Suprapubic skin (tissue), 4 donors: ENCODE measurements at regions not wholly inside any gene's neighbourhood (a gene's known extent, or its start where the extent isn't known, plus 50 kb on each side); places are given as distances from the start of the nearest gene placed in this dataset.

Experiments
- CTCF ChIP-seq, 2 donors: fragments of 200-600 bp in 1 of 2; fragments of 450-650 bp in 1 of 2; sonication (generic) in 1 of 2; IDR thresholded peaks; one replicate each; pipeline ENCODE4 v1.5.1; 2016 to 2019; ENCODE audit warnings: antibody characterized with exemption in 2 of 2, mild to moderate bottlenecking in 1 of 2, moderate library complexity in 1 of 2
- EP300 ChIP-seq: sonication (generic); formaldehyde crosslinking; IDR thresholded peaks from one replicate; pipeline ENCODE4 v1.6.1; 2017; ENCODE audit warnings: antibody characterized with exemption
- POLR2A ChIP-seq, 2 donors: fragments of 450-650 bp; IDR thresholded peaks; one replicate each; pipeline ENCODE4 v1.6.1; 2017; ENCODE audit warnings: antibody characterized with exemption in 2 of 2, mild to moderate bottlenecking in 2 of 2, moderate library complexity in 2 of 2
- POLR2AphosphoS5 ChIP-seq, 3 donors: sonication (generic); formaldehyde crosslinking; IDR thresholded peaks; one replicate each; pipeline ENCODE4 v1.6.1; 2017; ENCODE audit warnings: antibody characterized with exemption in 3 of 3

DNA sequence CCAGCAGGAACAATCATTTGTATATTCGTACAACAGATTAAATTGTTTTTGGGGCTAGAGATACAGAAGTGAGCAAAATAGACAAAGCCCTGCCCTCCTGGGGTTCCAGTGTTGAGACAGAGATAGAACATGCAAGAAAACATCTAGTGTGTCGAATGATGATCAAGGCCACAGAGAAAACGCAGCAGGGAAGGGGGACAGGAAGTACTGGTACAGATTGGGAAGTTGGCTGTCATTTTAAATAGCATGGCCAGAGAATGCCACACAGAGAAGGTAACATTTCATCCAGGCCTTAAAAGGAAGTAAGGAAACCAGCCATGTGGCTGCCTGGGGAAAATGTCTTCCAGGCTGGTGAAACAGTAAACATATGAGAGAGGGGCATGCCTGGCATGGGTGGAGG is 202.6 kb upstream of the MYLIP start:
- no peak for TF ChIP-seq CTCF (IDR thresholded peaks at IDR 0.05)
- no peak for TF ChIP-seq POLR2A (IDR thresholded peaks at IDR 0.05)
- TF ChIP-seq EP300 = no peak
- TF ChIP-seq POLR2AphosphoS5 (IDR thresholded peaks at IDR 0.05) = no peak
